Ishikawa (cell line): ENCODE measurements at regions not wholly inside any gene's neighbourhood (a gene's known extent, or its start where the extent isn't known, plus 50 kb on each side); places are given as distances from the start of the nearest gene placed in this dataset.

Experiments
- CEBPB ChIP-seq: IDR thresholded peaks from 2 replicates; pipeline ENCODE4 v1.6.1; 2012
- CREB1 ChIP-seq: IDR thresholded peaks from 2 replicates; pipeline ENCODE4 v1.6.1; 2012; ENCODE audit warnings: low read depth
- EGR1 ChIP-seq: IDR thresholded peaks from 2 replicates; pipeline ENCODE4 v1.6.1; 2012
- EP300 ChIP-seq: IDR thresholded peaks from 2 replicates; pipeline ENCODE4 v1.6.1; 2012; ENCODE audit warnings: borderline replicate concordance
- NFIC ChIP-seq: IDR thresholded peaks from 2 replicates; pipeline ENCODE4 v1.6.1; 2012
- RAD21 ChIP-seq: IDR thresholded peaks from 2 replicates; pipeline ENCODE4 v1.6.1; 2012; ENCODE audit warnings: low read depth
- TAF1 ChIP-seq: IDR thresholded peaks from 2 replicates; pipeline ENCODE4 v1.6.1; 2012; ENCODE audit warnings: low read depth, mild to moderate bottlenecking
- TCF12 ChIP-seq: IDR thresholded peaks from 2 replicates; pipeline ENCODE4 v1.6.1; 2012; ENCODE audit warnings: low read depth
- YY1 ChIP-seq: IDR thresholded peaks from 2 replicates; pipeline ENCODE4 v1.6.1; 2012; ENCODE audit warnings: low read depth
- TF ChIP-seq, protein P1 (sequence below): IDR thresholded peaks from 2 replicates; pipeline ENCODE4 v1.6.1; 2012; ENCODE audit warnings: low read depth, mild to moderate bottlenecking
- TF ChIP-seq, protein P2 (sequence below): IDR thresholded peaks from 2 replicates; pipeline ENCODE4 v1.6.1; 2012
- TF ChIP-seq, protein P3 (sequence below): IDR thresholded peaks from 2 replicates; pipeline ENCODE4 v1.6.1; 2012

DNA sequence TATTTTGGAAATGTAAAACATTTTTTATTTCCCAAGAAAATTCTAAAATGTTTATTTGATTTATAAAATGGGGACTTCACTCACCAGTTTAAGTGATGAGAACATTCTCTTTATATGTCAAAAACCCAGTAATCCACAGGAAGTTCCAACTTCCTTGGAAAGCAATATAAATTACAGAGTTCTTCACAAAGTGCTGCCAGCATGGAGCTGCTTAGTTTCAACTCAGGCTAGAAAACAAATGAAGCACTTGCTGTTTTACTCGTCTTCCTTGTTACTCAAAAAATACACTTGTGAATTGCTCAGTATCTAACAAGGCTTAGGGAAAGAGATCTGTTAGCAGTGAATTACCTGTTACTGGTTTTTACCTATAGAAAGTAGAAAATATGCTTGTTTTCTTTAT is 942.7 kb upstream of the MDGA2 start:
- TF ChIP-seq, protein P1, sequence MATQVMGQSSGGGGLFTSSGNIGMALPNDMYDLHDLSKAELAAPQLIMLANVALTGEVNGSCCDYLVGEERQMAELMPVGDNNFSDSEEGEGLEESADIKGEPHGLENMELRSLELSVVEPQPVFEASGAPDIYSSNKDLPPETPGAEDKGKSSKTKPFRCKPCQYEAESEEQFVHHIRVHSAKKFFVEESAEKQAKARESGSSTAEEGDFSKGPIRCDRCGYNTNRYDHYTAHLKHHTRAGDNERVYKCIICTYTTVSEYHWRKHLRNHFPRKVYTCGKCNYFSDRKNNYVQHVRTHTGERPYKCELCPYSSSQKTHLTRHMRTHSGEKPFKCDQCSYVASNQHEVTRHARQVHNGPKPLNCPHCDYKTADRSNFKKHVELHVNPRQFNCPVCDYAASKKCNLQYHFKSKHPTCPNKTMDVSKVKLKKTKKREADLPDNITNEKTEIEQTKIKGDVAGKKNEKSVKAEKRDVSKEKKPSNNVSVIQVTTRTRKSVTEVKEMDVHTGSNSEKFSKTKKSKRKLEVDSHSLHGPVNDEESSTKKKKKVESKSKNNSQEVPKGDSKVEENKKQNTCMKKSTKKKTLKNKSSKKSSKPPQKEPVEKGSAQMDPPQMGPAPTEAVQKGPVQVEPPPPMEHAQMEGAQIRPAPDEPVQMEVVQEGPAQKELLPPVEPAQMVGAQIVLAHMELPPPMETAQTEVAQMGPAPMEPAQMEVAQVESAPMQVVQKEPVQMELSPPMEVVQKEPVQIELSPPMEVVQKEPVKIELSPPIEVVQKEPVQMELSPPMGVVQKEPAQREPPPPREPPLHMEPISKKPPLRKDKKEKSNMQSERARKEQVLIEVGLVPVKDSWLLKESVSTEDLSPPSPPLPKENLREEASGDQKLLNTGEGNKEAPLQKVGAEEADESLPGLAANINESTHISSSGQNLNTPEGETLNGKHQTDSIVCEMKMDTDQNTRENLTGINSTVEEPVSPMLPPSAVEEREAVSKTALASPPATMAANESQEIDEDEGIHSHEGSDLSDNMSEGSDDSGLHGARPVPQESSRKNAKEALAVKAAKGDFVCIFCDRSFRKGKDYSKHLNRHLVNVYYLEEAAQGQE = no peak
- TF ChIP-seq TAF1 (no peak), CEBPB (no peak), CREB1 (no peak), EP300 (no peak), RAD21 (no peak), EGR1 (no peak), NFIC (no peak), TCF12 (no peak), YY1 (no peak)
- TF ChIP-seq, protein P2, sequence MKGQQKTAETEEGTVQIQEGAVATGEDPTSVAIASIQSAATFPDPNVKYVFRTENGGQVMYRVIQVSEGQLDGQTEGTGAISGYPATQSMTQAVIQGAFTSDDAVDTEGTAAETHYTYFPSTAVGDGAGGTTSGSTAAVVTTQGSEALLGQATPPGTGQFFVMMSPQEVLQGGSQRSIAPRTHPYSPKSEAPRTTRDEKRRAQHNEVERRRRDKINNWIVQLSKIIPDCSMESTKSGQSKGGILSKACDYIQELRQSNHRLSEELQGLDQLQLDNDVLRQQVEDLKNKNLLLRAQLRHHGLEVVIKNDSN = no peak
- TF ChIP-seq, protein P3, sequence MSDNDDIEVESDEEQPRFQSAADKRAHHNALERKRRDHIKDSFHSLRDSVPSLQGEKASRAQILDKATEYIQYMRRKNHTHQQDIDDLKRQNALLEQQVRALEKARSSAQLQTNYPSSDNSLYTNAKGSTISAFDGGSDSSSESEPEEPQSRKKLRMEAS = no peak
